ENCODE measurements at regions not wholly inside any gene's neighbourhood (a gene's known extent, or its start where the extent isn't known, plus 50 kb on each side); places are given as distances from the start of the nearest gene placed in this dataset.

GRCh38 chr13:95437561-95437960 is 115.0 kb upstream of the CLDN10 start:
- H3K27ac ChIP-seq = no peak overlapping the region
- H3K4me1 ChIP-seq = no peaks in the 10 kb centered on the region
- H3K9ac ChIP-seq (ENCODE audit: low read depth in 2 of 2, low read length in 2 of 2) = no peak overlapping the region
- DNase-seq = no peak
- H3K36me3 ChIP-seq = no peaks in the 10 kb centered on the region
- intact Hi-C loops (cut with DNase I) = no loop called here
- TF ChIP-seq CTCF (IDR thresholded peaks at IDR 0.05) = no peak
- H3K9me3 ChIP-seq = no peaks in the 10 kb centered on the region
- no peak overlapping the region for H3K4me3 ChIP-seq
- no peaks in the 10 kb centered on the region for H3K27me3 ChIP-seq

- DNase-seq = no peak
- Histone ChIP-seq H3K9ac (ENCODE audit: low read depth in 2 of 2, low read length in 2 of 2) (no peak overlapping the region), H3K4me1 (no peaks in the 10 kb centered on the region), H3K9me3 (no peaks in the 10 kb centered on the region), H3K27ac (no peak overlapping the region), H3K4me3 (no peak overlapping the region), H3K36me3 (no peaks in the 10 kb centered on the region), H3K27me3 (no peaks in the 10 kb centered on the region)
- TF ChIP-seq CTCF (IDR thresholded peaks at IDR 0.05) = no peak
- intact Hi-C loops (cut with DNase I) = no loop called here
These were observed 114.2 kb upstream of the CLDN10 start for GRCh38 chr13:95438297-95438696.

- DNase-seq = no peak
- no peak overlapping the region for H3K4me3 ChIP-seq
- no peak overlapping the region for H3K27ac ChIP-seq
- H3K27me3 ChIP-seq = no peaks in the 10 kb centered on the region
- intact Hi-C loops (cut with DNase I) = no loop called here
- TF ChIP-seq CTCF (IDR thresholded peaks at IDR 0.05) = no peak
- no peaks in the 10 kb centered on the region for H3K4me1 ChIP-seq
- H3K36me3 ChIP-seq = no peaks in the 10 kb centered on the region
- H3K9me3 ChIP-seq = no peaks in the 10 kb centered on the region
- H3K9ac ChIP-seq (ENCODE audit: low read depth in 2 of 2, low read length in 2 of 2) = no peak overlapping the region
These were observed 112.0 kb upstream of the CLDN10 start for GRCh38 chr13:95440441-95441088.

DNA sequence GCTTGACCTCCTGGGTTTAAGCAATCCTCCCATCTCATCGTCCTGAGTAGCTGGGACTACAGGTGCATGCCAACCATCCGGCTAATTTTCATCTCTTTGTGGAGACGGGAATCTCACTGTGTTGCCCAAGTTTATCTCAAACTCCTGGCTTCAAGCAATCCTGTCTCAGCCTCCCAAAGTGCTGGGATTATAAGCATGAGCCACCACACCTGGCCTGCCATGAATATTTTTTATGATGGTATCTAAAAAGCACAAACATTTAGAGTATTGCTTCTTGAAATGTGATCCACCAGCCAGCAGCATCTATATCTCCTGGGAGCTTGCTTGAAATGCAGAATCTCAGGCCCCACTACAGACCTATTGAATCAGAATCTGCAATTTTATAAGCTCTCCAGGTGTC is 111.2 kb upstream of the CLDN10 start:
- no peak overlapping the region for H3K27ac ChIP-seq
- DNase-seq = no peak
- no peak overlapping the region for H3K4me3 ChIP-seq
- H3K4me1 ChIP-seq = no peaks in the 10 kb centered on the region
- no peak for TF ChIP-seq CTCF (IDR thresholded peaks at IDR 0.05)
- H3K27me3 ChIP-seq = no peaks in the 10 kb centered on the region
- no peak overlapping the region for H3K9ac ChIP-seq (ENCODE audit: low read depth in 2 of 2, low read length in 2 of 2)
- intact Hi-C loops (cut with DNase I) = no loop called here
- H3K9me3 ChIP-seq = no peaks in the 10 kb centered on the region
- H3K36me3 ChIP-seq = no peaks in the 10 kb centered on the region

- intact Hi-C loops (cut with DNase I) = no loop called here
- no peak for TF ChIP-seq CTCF (IDR thresholded peaks at IDR 0.05)
- H3K4me1 ChIP-seq = no peaks in the 10 kb centered on the region
- no peak overlapping the region for H3K27ac ChIP-seq
- no peaks in the 10 kb centered on the region for H3K9me3 ChIP-seq
- no peak overlapping the region for H3K9ac ChIP-seq (ENCODE audit: low read depth in 2 of 2, low read length in 2 of 2)
- DNase-seq = no peak
- H3K36me3 ChIP-seq = no peaks in the 10 kb centered on the region
- no peaks in the 10 kb centered on the region for H3K27me3 ChIP-seq
- no peak overlapping the region for H3K4me3 ChIP-seq
These were observed 108.4 kb upstream of the CLDN10 start for GRCh38 chr13:95444006-95444730.

Data from colonic mucosa (tissue), 4 donors.